Nephron (organoid): ENCODE measurements at regions not wholly inside any gene's neighbourhood (a gene's known extent, or its start where the extent isn't known, plus 50 kb on each side); places are given as distances from the start of the nearest gene placed in this dataset.

Experiments
- H3K27ac Mint-ChIP-seq, 3 experiments: 2 replicates each; pipeline ENCODE4 v1.8.0; 2020; ENCODE audit warnings: mixed read lengths in 3 of 3, mild to moderate bottlenecking in 2 of 3, moderate library complexity in 1 of 3
- H3K27me3 Mint-ChIP-seq: 2 replicates; pipeline ENCODE4 v1.8.0; 2021; ENCODE audit warnings: low read depth, mild to moderate bottlenecking, moderate library complexity, mixed read lengths
- H3K36me3 Mint-ChIP-seq: 2 replicates; pipeline ENCODE4 v1.8.0; 2020; ENCODE audit warnings: low read depth, mixed read lengths
- H3K4me1 Mint-ChIP-seq: 2 replicates; pipeline ENCODE4 v1.8.0; 2020; ENCODE audit warnings: mixed read lengths
- H3K4me3 Mint-ChIP-seq, 3 experiments: 2 replicates each; pipeline ENCODE4 v1.8.0; 2020; ENCODE audit warnings: mild to moderate bottlenecking in 3 of 3, mixed read lengths in 3 of 3, moderate library complexity in 2 of 3
- H3K9me3 Mint-ChIP-seq: 2 replicates; pipeline ENCODE4 v1.8.0; 2020; ENCODE audit warnings: mixed read lengths
- TF ChIP-seq, protein P1 (sequence below), 3 experiments: fragments of 200-600 bp; sonication (generic); IDR thresholded peaks; one replicate each; pipeline ENCODE4 v1.5.0; 2021; ENCODE audit warnings: antibody characterized with exemption in 3 of 3; ENCODE audit not compliant: unreplicated experiment in 3 of 3

DNA sequence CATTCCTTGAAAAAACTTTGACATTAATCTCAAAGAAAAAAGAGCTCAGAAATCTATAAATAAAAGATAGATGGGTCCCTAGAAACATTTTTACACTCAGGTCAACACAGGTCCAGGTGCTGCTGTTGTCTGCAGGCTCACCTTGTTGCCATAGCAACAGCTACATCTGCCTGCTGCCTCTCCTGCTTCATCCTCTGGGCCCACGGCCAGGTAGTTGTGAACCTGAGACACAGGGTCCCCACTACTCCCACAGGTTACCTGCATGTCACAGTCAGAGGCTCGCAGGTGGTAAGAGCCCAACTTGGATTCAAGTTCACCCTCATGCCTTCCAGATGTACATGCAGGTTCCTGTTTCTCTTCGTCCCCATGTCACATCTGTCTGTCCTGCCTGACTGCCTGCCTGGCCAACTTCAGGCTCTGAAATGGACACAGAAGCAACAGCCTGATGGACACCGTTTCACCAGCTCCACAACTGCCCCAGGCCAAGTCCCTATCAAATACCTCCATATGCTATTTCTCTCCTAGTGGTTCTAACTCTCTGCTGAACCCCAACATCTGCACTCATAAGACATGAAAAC lies 88.3 kb upstream of the SALL3 start:
- Mint-ChIP-seq H3K4me3 (no peak overlapping the region), H3K36me3 (peaks cover 17% of the 10 kb centered on the region), H3K4me1 (no peaks in the 10 kb centered on the region), H3K27me3 (peaks cover 40% of the 10 kb centered on the region), H3K9me3 (peaks cover 48% of the 10 kb centered on the region), H3K27ac (no peak overlapping the region)
- TF ChIP-seq, protein P1, sequence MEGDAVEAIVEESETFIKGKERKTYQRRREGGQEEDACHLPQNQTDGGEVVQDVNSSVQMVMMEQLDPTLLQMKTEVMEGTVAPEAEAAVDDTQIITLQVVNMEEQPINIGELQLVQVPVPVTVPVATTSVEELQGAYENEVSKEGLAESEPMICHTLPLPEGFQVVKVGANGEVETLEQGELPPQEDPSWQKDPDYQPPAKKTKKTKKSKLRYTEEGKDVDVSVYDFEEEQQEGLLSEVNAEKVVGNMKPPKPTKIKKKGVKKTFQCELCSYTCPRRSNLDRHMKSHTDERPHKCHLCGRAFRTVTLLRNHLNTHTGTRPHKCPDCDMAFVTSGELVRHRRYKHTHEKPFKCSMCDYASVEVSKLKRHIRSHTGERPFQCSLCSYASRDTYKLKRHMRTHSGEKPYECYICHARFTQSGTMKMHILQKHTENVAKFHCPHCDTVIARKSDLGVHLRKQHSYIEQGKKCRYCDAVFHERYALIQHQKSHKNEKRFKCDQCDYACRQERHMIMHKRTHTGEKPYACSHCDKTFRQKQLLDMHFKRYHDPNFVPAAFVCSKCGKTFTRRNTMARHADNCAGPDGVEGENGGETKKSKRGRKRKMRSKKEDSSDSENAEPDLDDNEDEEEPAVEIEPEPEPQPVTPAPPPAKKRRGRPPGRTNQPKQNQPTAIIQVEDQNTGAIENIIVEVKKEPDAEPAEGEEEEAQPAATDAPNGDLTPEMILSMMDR (IDR thresholded peaks at IDR 0.05; ENCODE audit: unreplicated experiment in 3 of 3), result no peak

DNA sequence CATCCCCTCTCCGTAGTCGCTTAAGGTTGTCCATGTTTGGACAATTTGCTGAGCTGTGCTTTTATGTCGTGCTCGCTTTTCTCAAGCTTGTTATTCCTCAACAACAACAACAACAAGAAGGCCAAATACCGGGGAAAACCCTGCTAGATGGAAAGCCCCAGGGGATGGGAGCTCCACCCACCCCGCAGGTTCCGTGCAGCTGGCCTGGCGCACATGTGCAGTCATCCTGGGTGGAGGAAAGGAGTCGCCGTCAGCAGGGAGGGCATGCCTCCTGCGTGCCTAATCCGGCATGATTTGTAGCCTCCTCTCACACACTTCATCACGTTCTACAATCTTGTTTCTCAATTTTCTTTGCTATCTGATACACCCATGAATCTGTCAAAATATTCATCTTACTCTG lies 87.4 kb upstream of the SALL3 start:
- Mint-ChIP-seq H3K4me3 (no peak overlapping the region), H3K27me3 (peaks cover 49% of the 10 kb centered on the region), H3K27ac (no peak overlapping the region), H3K4me1 (no peaks in the 10 kb centered on the region), H3K36me3 (peaks cover 10% of the 10 kb centered on the region), H3K9me3 (peaks cover 42% of the 10 kb centered on the region)
- TF ChIP-seq, protein P1 (IDR thresholded peaks at IDR 0.05; ENCODE audit: unreplicated experiment in 3 of 3), result no peak

DNA sequence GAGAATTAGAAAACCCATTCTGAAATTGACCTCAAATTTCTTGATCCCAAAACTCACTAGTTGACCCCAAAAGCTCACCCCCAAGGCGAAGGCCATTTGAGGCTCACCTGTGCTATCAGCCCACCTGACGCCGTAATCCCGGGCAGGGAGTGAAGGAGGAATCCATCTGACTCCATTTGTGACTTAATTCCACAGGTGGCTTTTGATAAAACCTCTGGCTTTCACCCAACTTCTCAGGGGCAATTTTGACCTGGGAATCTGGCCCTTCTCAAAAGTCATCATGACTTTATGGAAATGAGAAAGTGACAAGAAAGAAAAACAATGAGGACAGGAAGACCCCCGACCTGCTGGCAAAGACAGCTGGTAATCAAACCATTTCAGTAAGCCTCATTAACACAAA lies 86.9 kb upstream of the SALL3 start:
- H3K27ac Mint-ChIP-seq, result no peak overlapping the region
- TF ChIP-seq, protein P1 (IDR thresholded peaks at IDR 0.05; ENCODE audit: unreplicated experiment in 3 of 3), result no peak
- no peak overlapping the region for H3K4me3 Mint-ChIP-seq
- H3K4me1 Mint-ChIP-seq, result no peaks in the 10 kb centered on the region
- H3K36me3 Mint-ChIP-seq, result peaks cover 7% of the 10 kb centered on the region
- peaks cover 51% of the 10 kb centered on the region for H3K27me3 Mint-ChIP-seq
- H3K9me3 Mint-ChIP-seq, result peaks cover 39% of the 10 kb centered on the region

DNA sequence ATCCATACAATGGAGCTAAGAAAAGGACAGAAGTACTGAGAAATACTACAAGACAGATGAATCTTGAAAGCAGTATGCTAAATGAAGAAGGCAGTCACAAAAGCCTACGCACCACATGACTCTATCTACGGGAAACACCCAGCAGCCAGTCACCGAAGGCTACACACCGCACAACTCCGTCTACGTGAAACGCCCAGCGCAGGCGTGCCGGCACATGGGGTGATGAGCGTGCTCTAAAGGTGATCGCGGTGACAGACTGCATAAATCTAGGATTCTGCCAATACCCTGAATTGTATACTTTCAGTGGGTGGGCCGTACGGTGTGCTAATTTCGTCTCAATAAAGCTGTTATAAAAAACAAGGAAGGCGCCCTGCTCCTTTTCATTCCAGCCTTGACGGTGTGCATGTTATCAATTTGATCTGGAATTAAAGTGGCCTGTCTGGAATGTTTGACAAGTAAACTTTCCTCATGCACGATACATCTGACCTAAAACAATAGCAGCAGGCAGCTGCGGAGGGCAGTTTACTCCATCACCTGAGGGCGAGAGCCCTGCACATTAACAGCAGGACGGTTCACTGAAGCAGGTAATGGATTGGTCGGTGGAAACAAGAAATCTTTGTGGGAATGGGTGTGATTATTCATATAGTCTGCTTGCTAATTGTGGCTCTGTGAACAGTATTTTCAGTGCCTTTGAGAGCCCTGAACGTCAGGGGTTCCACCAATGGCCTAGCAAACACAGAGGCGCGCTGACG lies 86.2 kb upstream of the SALL3 start:
- TF ChIP-seq, protein P1 (IDR thresholded peaks at IDR 0.05; ENCODE audit: unreplicated experiment in 3 of 3), result no peak
- H3K27ac Mint-ChIP-seq, result peak overlapping the region in 1 of 3 experiments; percentile 77

DNA sequence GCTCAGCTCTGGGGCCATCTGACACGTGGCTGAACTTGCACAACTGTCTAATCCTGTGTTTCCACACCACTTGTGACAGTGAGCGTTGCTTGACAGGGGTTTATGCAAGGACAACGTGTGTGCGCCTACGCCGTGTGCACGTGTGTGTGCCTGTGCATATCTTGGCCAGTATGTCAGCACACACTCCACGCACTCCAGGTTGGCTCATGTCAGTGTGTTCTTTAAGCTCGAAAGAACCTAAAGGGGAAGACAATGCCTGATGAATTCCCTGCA lies 85.6 kb upstream of the SALL3 start:
- peaks cover 30% of the 10 kb centered on the region for H3K9me3 Mint-ChIP-seq
- peaks cover 5% of the 10 kb centered on the region for H3K36me3 Mint-ChIP-seq
- peak overlapping the region in 1 of 3 experiments; percentile 77 for H3K27ac Mint-ChIP-seq
- TF ChIP-seq, protein P1 (IDR thresholded peaks at IDR 0.05; ENCODE audit: unreplicated experiment in 3 of 3), result no peak
- H3K27me3 Mint-ChIP-seq, result peaks cover 51% of the 10 kb centered on the region
- H3K4me3 Mint-ChIP-seq, result no peak overlapping the region
- H3K4me1 Mint-ChIP-seq, result no peaks in the 10 kb centered on the region

More for the DNA sequence above, 86.2 kb upstream of the SALL3 start:
- H3K9me3 Mint-ChIP-seq, result peaks cover 36% of the 10 kb centered on the region
- no peaks in the 10 kb centered on the region for H3K4me1 Mint-ChIP-seq
- H3K36me3 Mint-ChIP-seq, result peaks cover 7% of the 10 kb centered on the region
- no peak overlapping the region for H3K4me3 Mint-ChIP-seq
- H3K27me3 Mint-ChIP-seq, result peaks cover 51% of the 10 kb centered on the region
